ENCODE measurements at regions not wholly inside any gene's neighbourhood (a gene's known extent, or its start where the extent isn't known, plus 50 kb on each side); places are given as distances from the start of the nearest gene placed in this dataset.

GRCh38 chr14:71290960-71291466 lies 383.8 kb downstream of the PCNX1 start:
- no peak overlapping the region for H3K4me3 ChIP-seq
- H3K4me1 ChIP-seq = no peaks in the 10 kb centered on the region
- no peaks in the 10 kb centered on the region for H3K36me3 ChIP-seq
- no peak overlapping the region for H3K27ac ChIP-seq
- intact Hi-C loops (cut with DNase I; ENCODE audit: low total_unique reads) = no loop called here
- no peaks in the 10 kb centered on the region for H3K9me3 ChIP-seq
- DNase-seq = no peak
- TF ChIP-seq CTCF (IDR thresholded peaks at IDR 0.05) = no peak
- no peak for TF ChIP-seq POLR2A (IDR thresholded peaks at IDR 0.05)
- H3K27me3 ChIP-seq = no peaks in the 10 kb centered on the region

GRCh38 chr14:71296184-71296583 lies 388.9 kb downstream of the PCNX1 start:
- H3K27ac ChIP-seq = no peak overlapping the region
- no peaks in the 10 kb centered on the region for H3K36me3 ChIP-seq
- no peaks in the 10 kb centered on the region for H3K27me3 ChIP-seq
- H3K9me3 ChIP-seq = no peaks in the 10 kb centered on the region
- TF ChIP-seq CTCF (IDR thresholded peaks at IDR 0.05) = no peak
- no peak for DNase-seq
- intact Hi-C loops (cut with DNase I; ENCODE audit: low total_unique reads) = no loop called here
- H3K4me1 ChIP-seq = no peaks in the 10 kb centered on the region
- no peak overlapping the region for H3K4me3 ChIP-seq

- intact Hi-C loops (cut with DNase I; ENCODE audit: low total_unique reads) = no loop called here
- no peaks in the 10 kb centered on the region for H3K9me3 ChIP-seq
- H3K27me3 ChIP-seq = no peaks in the 10 kb centered on the region
- H3K36me3 ChIP-seq = no peaks in the 10 kb centered on the region
- DNase-seq = no peak
- H3K4me3 ChIP-seq = no peak overlapping the region
- no peak overlapping the region for H3K27ac ChIP-seq
- TF ChIP-seq POLR2A (IDR thresholded peaks at IDR 0.05) (no peak), CTCF (IDR thresholded peaks at IDR 0.05) (no peak)
- no peaks in the 10 kb centered on the region for H3K4me1 ChIP-seq
Observed at GRCh38 chr14:71300566-71301330, 393.5 kb downstream of the PCNX1 start.

- H3K4me3 ChIP-seq = no peak overlapping the region
- no peak overlapping the region for H3K27ac ChIP-seq
- intact Hi-C loops (cut with DNase I; ENCODE audit: low total_unique reads) = no loop called here
- no peaks in the 10 kb centered on the region for H3K9me3 ChIP-seq
- no peaks in the 10 kb centered on the region for H3K27me3 ChIP-seq
- TF ChIP-seq CTCF (IDR thresholded peaks at IDR 0.05) = no peak
- no peak for TF ChIP-seq POLR2A (IDR thresholded peaks at IDR 0.05)
- DNase-seq = no peak
- H3K36me3 ChIP-seq = no peaks in the 10 kb centered on the region
- no peaks in the 10 kb centered on the region for H3K4me1 ChIP-seq
Observed at GRCh38 chr14:71301611-71302010, 394.4 kb downstream of the PCNX1 start.

- no peaks in the 10 kb centered on the region for H3K9me3 ChIP-seq
- H3K27ac ChIP-seq = no peak overlapping the region
- H3K4me1 ChIP-seq = no peaks in the 10 kb centered on the region
- intact Hi-C loops (cut with DNase I; ENCODE audit: low total_unique reads) = no loop called here
- TF ChIP-seq CTCF (IDR thresholded peaks at IDR 0.05) (no peak), POLR2A (IDR thresholded peaks at IDR 0.05) (no peak)
- no peaks in the 10 kb centered on the region for H3K27me3 ChIP-seq
- no peak overlapping the region for H3K4me3 ChIP-seq
- no peaks in the 10 kb centered on the region for H3K36me3 ChIP-seq
- no peak for DNase-seq
Observed at GRCh38 chr14:71304690-71305089, 397.4 kb downstream of the PCNX1 start.

All from uterus (tissue), 3 donors.